AG08396 (cell line): ENCODE measurements at regions not wholly inside any gene's neighbourhood (a gene's known extent, or its start where the extent isn't known, plus 50 kb on each side); places are given as distances from the start of the nearest gene placed in this dataset.
"Not testable (repeated sequence)": the region's sequence is repeated elsewhere in the genome, so short reads cannot be mapped to it uniquely, and the experiment has no call there.

Experiments used
- DNase-seq: peaks from one replicate; pipeline ENCODE4 v3.0.0; 2012; ENCODE audit warnings: low spot score, mixed read lengths

DNA sequence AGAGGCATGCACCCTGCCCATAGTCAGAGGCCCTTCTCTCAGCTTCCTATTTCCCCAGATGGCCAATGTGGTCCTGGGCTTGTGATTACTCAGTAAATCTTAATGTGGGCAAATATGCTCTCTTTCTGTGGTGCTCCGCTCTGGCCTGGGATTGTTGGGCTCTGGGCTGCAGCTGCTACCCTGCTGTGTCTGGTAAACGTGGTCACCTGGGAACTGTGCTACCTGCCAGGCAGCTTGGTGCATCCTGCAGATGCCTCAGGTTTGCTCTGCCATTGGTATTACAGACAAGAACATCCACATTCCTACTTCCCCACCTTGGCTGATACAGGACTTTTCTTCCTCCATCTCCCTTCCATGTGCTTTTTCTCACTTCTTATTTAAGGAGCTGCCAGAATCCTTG, 611.5 kb upstream of the IMPG1 start:
- no peak for DNase-seq

DNA sequence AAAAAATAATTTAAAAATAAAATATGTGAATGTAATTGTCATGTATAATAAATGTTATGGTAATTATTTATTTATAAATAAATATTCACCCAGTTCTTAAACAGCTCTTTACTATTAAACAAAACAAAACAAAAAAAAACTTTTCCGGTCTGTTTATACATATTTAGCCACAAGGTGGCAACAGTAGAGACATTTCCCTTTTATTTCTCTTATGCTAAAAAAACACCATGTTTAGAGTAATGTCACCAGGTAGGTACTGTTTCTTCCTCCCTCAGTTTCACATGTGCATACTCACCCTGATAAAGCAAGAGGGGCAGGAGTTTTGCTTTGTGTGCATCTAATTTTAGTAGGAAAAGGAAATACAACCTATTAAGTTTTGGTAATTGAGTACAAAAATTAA, 610.4 kb upstream of the IMPG1 start:
- DNase-seq = no peak

DNA sequence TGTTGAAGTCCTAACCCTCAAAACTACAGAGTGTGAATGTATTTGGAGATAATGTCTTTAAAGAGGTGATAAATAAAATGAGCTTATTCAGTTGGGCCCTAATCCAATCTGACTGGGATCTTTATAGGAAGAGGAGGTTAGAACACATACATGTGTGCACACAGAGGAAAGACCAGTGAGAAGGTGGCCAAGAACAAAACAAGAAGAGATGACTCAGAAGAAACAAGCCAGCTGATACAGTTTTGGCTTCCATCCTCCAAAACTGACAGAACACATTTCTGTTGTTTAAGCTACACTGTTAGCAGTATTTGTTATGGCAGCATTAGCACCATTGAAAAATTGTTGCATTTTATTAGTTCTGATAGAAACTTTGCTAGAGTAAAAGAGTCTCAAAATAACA, 609.3 kb upstream of the IMPG1 start:
- no peak for DNase-seq

DNA sequence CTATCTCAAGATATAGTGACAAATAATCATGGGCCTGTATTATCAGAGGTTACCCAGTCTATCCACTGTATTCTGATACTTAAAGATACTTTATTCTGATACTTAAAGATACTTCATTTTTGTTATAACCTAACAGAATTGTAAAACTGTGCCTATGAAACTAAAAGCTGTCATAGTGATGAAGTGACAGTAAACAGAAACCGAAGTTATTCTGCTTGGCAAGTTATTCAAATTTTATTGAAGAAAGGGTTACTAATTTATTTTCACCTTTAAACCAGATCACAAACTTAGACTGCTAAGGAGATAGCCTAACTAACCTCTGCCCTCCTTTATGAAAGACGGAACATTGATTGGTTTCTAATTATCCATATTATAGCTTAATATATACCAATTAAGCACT, 604.6 kb upstream of the IMPG1 start:
- DNase-seq = no peak

DNA sequence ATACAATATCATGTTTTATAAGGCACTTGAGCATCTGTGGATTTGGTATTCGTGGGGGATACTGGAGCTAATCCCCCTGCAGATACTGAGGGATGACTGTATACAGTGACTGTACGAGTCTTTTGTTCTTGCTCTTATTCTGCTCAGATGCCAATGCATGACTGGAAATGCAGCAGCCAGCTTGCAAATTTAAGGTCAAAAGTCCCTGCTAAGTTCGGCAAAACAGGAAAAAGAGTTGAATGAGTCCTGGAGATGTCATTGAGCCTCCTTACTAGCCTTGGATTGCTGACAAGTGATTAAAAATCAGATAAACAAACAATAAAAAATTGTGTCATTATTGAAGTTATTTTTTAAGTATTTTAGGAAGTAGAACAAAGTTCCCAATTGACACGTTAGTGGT, 599.3 kb upstream of the IMPG1 start:
- DNase-seq = no peak

DNA sequence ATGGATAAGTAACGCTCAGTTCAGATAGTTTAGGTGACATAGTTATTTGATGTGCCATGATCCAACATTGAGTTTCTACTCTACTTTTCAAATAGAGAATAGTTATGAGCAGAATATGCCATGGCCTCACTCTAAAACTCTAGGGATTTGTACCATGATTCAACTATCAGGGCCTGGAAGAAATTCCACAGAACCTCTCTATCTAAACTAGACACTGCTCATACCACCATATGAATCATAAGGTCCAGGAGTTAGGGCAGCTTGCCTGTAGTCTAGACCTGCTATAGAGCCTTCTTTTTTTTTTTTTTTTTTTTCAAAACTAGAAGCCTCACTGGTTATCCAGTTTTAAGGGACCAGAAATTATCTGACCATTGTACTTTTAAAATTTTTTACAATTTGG, 571.8 kb upstream of the IMPG1 start:
- DNase-seq = no peak

DNA sequence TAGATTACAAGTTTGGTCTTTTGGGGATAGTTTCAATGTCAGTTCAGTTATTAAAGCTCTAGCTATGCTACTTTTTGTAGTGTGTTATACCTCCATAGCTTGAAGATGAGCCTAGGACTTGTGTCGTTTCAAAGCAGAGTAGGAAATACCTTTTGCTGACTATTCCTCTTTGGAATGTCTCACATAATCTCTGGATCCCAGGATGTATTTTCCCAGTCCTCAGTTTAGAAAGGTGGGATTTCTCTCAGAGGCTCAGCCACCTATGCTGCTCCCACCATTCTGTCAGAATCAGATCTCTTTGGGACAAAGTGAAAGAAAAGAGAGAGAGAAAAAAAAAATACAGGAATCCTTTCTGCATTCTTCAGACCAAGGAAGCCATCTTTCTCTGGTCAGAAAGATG, 567.5 kb upstream of the IMPG1 start:
- no peak for DNase-seq

DNA sequence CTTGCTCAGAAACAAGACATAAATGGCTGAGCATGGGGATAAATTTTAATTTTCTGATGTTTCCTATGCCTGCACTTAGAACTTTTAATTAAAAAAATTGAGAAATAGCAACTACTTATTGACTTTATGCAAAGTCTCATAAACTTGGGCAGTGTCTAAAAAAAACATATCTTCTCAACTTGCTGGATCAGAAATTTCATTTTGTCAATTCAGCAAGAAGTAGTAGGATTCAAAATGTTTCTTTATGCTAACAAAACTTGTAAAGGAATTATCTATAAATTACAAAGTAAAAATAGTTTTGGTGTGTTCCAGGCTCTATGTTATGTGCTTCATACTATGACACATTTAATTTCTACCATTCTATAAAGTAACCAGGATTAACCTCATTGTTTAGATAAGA, 562.2 kb upstream of the IMPG1 start:
- no peak for DNase-seq

DNA sequence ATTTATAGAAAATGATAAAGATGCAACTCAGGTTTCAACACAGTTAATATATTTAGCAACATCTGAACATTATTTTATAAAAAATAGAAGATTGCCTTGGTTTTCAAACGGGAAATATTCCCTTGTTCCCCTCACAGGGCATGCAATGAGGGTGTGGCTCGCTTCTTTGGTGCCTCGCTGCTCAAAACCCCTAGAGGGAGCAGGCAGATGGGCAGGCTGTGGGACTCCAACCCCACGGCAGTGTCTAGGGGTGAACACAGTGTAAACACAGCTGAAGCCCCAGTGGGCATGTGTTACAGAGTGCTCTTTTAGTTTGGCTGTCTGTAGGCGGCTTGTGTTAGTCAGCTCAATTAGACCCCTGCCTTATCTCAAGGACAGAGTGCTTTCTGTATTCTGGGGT, 560.8 kb upstream of the IMPG1 start:
- no peak for DNase-seq

DNA sequence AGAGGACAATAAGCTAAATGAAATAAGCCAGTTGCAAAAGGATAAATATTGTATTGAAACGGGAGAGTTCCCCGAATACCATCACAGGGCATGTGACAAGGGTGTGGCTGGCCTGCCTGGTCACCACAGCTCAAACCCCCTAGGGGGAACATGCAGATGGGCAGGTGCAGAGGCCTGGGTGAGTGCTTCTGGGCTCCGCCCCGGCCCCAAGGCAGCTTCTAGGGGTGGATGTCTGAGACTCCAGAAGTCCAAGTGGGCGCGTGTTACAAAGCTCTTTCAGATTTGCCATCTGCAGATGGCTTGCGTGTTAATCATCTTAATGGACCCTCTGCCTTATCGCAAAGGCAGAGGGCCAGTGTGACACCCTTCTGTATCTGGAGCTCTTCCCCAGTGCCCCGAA, 559.2 kb upstream of the IMPG1 start:
- DNase-seq = no peak

DNA sequence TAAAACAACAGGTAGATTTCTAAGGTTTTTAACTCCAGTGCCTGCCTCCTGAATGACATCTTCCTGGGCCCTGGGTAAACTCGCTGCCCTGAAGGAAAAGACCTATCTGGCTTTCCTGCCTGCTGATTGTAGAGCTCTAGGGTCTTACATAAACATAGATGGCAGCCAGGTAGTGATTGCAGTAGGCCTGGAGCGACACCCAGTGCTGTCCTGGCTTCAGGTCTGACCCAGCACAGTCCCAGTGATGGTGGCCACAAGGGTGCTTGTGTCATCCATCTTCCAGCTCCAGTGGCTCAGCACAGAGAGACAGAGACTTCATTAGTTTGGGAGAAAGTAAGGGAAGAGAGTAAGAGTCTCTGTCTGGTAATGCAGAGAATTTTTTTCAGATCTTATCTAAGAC, 542.9 kb upstream of the IMPG1 start:
- DNase-seq = no peak

DNA sequence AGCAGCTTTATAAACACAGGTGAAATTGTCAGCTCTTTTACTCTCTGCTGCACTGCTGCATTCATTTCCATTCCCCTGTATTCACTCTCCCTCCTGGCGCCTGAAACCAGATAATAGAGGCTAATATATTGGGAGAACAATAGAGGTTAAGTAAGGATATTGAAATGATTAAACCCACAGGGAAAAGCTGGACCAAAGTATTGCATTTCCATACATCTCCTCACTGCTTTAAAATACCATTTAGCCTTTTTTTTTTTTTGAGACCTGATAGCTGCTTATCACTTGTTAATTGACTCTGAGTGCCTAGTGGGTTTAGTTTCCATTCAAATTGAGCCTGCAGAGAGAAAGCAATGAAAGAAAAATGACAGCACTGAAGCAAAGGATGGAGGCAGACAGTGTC, 540.5 kb upstream of the IMPG1 start:
- DNase-seq = no peak

DNA sequence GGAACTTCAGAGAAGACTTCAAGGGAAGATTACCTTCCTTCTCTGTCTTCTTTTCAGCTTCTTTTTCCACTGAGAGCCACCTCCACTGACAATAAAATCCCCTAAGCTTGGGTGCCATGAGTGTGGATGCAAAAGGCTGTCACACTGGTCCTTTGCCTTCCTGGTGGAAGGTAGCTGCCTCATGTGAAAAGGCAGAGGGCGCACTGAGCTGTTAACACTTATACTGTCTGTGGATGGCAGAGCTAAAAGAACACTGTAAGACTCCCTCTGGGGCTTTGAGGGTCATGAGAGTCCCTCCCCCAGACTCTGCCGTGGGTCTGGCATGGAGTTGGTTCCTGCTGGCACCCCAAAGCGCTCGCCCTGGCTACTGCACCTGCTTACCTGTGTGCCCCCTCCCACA, 536.7 kb upstream of the IMPG1 start:
- no peak for DNase-seq

DNA sequence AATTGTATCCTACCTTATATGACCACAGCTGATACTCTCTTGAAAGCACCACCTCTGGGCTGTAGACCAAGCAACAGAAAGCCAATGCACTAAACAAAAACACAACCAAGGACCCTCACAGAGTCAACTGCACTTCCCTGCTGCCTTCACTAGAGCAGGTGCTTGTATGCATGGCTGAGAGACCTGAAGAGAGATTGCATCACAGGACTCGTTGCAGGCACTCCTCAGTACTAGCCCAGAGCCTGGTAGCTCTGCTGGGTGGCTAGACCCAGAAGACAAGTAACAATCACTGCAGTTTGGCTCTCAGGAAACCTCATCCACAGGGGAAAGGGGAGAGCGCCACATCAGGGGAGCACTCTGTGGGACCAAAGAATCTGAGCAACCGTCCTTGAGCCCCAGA, 521.6 kb upstream of the IMPG1 start:
- no peak for DNase-seq

DNA sequence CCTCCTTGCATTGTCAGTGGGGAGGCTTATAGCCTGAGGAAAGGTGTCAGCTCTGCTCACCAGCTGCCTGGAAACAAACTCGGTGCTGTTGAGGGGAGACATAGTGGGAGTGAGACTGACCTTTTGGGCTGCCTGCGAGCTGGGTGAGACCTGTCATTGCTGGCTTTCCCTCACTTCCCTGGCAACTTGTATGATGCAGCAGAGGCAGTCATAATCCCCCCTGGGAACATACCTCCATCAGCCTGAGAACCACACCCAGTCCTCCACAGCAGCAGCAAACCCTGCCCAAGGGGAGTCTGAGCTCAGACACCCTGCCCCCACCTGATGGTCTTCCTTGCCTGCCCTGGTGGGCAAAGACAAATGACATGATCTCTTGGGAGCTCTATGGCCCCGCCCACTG, 521.2 kb upstream of the IMPG1 start:
- DNase-seq = no peak

DNA sequence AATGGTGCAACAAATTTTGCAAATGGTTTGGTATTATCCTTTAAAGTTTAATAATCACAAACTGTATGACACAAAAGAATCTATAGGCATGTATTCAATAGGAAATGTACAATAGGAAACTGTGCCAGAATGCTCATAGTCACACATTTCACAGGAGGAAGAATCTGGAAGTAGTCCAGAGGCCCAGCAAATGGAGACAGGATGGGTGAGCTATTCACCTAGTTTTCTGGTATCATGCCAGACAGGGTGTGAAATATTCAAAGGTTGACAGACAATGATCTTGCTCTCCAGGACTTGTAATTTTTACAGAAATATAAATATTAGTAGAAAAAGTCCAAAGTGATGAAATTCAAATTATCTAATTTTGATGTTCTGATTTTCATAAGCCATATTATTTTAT, 520.1 kb upstream of the IMPG1 start:
- DNase-seq = no peak

DNA sequence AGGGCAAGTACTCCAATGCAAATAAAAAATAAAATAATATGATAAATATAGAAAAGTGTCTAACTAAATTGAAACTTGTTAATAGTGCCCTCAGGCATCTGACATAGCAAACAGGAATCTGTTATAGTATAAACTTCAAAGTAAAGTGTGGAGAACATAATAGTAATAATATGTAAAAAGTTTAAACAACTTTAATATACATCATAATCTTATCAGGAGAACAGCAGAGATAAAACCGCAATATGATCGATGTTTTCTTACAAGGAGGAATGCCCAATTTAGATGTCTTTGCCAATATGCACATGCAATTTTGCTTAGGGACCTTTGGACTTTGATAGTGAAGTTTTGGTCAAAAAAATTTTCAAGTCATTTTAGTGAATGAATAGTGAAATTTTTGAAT, 514.8 kb upstream of the IMPG1 start:
- DNase-seq = no peak

DNA sequence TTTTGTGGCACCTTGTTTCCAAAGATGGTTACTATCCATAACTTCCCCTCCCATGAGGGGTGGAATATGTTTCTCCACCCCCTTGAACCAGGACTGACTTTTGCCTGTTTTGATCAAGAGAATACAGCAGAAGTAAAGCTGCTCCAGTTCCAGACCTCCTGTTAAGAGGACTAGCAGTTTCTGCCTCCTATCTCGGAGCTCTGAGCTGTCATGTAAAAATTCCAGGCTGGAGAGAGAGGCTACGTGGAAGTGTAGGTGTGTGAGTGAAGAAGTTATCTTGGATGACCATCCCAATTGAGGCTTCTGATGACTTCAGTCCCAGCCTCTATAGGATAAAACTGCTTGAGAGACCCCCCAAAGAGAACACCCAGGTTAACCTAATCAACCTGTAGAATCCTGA, 511.7 kb upstream of the IMPG1 start:
- DNase-seq = no peak

DNA sequence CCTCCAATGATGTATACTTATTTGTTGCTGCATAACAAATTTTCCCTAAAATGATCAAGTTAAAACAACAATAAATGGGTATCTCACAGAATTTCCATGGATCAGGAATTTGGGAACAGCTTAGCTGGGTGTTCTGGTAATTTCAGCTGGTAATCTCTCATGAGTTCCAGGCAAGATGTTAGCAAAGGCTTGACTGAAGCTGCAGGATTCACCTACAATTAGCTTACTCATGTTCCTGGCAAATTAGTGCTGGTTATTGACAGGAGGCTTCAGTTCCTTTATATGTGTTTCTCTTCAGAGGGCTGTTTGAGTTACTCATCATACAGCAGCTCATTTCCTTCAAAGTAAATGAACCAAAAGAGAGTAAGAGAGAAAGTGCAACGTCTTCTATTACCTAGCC, 506.3 kb upstream of the IMPG1 start:
- DNase-seq = no peak

DNA sequence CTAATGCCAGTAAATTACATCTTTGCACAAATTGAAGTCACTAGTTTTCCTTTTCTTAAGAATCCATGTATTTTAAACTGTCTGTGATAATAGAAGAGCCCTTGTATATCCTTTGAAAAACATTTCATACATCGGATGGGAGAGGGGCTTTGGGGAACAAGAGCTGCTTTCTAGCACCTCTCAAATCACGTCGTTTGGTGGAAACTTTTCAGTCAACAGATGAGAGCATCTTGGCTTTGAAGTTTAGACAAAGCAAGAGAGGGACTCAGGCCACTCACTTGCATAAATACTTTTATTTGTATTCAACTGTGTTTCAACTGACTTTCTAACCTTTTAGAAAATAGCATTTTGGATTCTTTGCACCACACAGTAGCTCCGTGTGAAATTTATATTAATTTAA, 502.3 kb upstream of the IMPG1 start:
- no peak for DNase-seq

DNA sequence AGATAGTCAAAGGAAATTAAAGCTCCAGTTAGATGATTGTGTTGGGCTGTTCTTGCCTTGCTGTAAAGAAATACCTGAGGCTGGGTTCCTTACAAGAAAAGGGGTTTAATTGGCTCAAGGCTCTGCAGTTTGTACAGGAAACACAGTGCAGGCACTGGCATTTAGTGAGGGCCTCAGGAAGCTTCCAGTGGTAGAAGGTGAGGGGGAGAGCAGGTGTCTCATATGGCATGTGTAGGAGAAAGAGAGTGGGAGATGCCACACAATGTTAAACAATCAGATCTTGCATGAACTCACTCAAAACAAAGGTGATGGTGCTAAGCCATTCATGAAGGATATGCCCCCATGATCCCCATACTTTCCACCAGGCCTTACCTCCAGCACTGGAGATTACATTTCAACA, 493.5 kb upstream of the IMPG1 start:
- no peak for DNase-seq

DNA sequence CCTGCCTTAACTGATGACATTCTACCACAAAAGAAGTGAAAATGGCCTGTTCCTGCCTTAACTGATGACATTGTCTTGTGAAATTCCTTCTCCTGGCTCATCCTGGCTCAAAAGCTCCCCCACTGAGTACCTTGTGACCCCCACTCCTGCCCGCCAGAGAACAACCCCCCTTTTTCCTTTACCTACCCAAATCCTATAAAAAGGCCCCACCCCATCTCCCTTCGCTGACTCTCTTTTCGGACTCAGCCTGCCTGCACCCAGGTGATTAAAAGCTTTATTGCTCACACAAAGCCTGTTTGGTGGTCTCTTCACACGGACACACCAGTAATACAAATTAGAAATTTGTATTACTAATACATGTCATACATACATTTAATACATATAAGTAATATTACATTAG, 489.9 kb upstream of the IMPG1 start:
- not testable (repeated sequence) for DNase-seq

DNA sequence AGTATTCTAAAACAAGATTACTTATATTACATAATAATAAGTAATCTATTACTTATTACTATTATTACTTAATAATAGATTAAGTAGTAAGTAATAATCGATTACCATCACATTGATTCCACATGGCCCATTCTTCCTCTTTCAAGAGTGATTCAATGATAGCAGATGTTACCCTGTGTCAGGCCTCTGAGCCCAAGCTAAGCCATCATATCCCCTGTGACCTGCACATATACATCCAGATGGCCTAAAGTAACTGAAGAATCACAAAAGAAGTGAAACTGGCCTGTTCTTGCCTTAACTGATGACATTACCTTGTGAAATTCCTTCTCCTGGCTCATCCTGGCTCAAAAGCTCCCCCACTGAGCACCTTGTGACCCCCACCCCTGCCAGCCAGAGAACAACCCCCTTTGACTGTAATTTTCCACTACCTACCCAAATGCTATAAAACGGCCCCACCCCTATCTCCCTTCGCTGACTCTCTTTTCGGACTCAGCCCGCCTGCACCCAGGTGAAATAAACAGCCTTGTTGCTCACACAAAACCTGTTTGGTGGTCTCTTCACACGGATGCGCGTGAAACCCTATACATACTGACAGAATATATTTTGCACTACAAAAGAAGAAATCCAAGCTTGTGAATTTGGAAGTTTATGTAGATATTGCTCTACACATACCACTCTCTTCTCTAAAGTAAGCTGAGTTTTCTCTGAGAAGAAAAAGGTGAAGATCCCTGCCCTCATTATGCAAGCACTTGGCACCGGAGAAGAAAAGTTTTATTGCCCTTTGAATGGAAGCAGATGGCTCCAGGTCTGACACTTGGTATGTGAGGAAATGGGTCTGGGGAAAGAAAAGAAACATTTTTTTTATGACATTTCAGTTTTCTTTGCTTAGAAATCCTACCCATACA, 488.6 kb upstream of the IMPG1 start:
- DNase-seq = not testable (repeated sequence)

DNA sequence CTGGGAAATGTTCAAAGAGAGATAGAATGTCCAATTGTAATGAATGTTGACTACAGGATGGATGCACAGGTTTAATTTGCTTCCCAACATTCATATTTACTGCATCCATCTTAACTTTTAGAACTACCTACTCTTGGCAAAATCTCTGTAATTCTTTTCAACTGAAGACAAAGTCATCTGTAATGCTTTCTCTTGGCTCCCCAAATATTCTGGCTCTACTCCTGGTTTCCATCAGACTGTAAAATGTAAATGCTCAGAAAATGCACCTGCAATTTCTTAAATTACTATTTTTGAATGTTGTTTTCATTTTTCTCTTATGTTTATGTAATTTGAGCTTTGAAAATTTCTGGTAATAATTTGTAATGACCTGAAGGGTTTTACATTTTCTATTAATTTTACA, 480.8 kb upstream of the IMPG1 start:
- DNase-seq = no peak
